Neural cell (in vitro differentiated cells): ENCODE measurements at regions not wholly inside any gene's neighbourhood (a gene's known extent, or its start where the extent isn't known, plus 50 kb on each side); places are given as distances from the start of the nearest gene placed in this dataset.

Source experiments
- H2AFZ ChIP-seq: fragments of 200-600, 300-800 bp; sonication (generic), shearing (Covaris generic); 2 replicates; pipeline ENCODE4 v1.6.0; 2014; ENCODE audit warnings: low read depth, mild to moderate bottlenecking, antibody characterized with exemption, low read length, moderate library complexity
- H3F3A ChIP-seq: fragments of 200-600 bp; shearing (Covaris generic); 2 replicates; pipeline ENCODE4 v1.6.1; 2016; ENCODE audit warnings: mild to moderate bottlenecking, moderate library complexity, mixed read lengths, antibody characterized with exemption, low read length; ENCODE audit not compliant: insufficient read depth, poor library complexity, severe bottlenecking
- H3K27ac ChIP-seq: fragments of 200-600, 300-800 bp; sonication (generic), shearing (Covaris generic); 2 replicates; pipeline ENCODE4 v1.5.1; 2014; ENCODE audit warnings: mild to moderate bottlenecking, low read length, moderate library complexity
- H3K27me3 ChIP-seq: fragments of 300-800, 200-600 bp; sonication (generic), shearing (Covaris generic); 2 replicates; pipeline ENCODE4 v1.6.0; 2014; ENCODE audit warnings: mild to moderate bottlenecking, low read depth, low read length, moderate library complexity; ENCODE audit not compliant: insufficient read depth
- H3K36me3 ChIP-seq: fragments of 300-800, 200-600 bp; sonication (generic), shearing (Covaris generic); 2 replicates; pipeline ENCODE4 v1.5.1; 2014; ENCODE audit warnings: mild to moderate bottlenecking, antibody characterized with exemption, low read length, moderate library complexity; ENCODE audit not compliant: insufficient read depth
- H3K4me2 ChIP-seq: fragments of 300-800, 200-600 bp; sonication (generic), shearing (Covaris generic); 2 replicates; pipeline ENCODE4 v1.6.0; 2014; ENCODE audit warnings: mild to moderate bottlenecking, low read length
- H3K4me3 ChIP-seq: fragments of 300-800, 200-600 bp; sonication (generic), shearing (Covaris generic); 2 replicates; pipeline ENCODE4 v1.5.1; 2014; ENCODE audit warnings: mild to moderate bottlenecking, low read length, moderate library complexity
- H3K79me2 ChIP-seq: fragments of 200-600 bp; shearing (Covaris generic); replicated peaks from 2 replicates; pipeline ENCODE4 v1.6.0; 2014; ENCODE audit warnings: mild to moderate bottlenecking, low read length, moderate library complexity; ENCODE audit not compliant: insufficient read depth
- H3K9ac ChIP-seq: fragments of 300-800, 200-600 bp; sonication (generic), shearing (Covaris generic); 2 replicates; pipeline ENCODE4 v1.6.1; 2016; ENCODE audit warnings: mild to moderate bottlenecking, low read length, mixed read lengths
- H3K9me2 ChIP-seq: fragments of 200-600 bp; shearing (Covaris generic); 2 replicates; pipeline ENCODE4 v1.6.1; 2016; ENCODE audit warnings: mild to moderate bottlenecking, low read length, mixed read lengths; ENCODE audit not compliant: insufficient read depth
- H3K9me3 ChIP-seq: fragments of 200-600, 300-800 bp; sonication (generic), shearing (Covaris generic); 2 replicates; pipeline ENCODE4 v1.6.1; 2016; ENCODE audit warnings: mild to moderate bottlenecking, mixed run types, low read length, moderate library complexity, mixed read lengths
- H4K20me1 ChIP-seq: fragments of 200-600 bp; shearing (Covaris generic); 2 replicates; pipeline ENCODE4 v1.6.1; 2016; ENCODE audit warnings: mild to moderate bottlenecking, mixed run types; ENCODE audit not compliant: insufficient read depth
- CTCF ChIP-seq: fragments of 450-650 bp; IDR thresholded peaks from 2 replicates; pipeline ENCODE4 v1.5.1; 2014; ENCODE audit warnings: antibody characterized with exemption, mild to moderate bottlenecking, moderate library complexity; ENCODE audit not compliant: poor library complexity, severe bottlenecking
- EP300 ChIP-seq: fragments of 450-650 bp; conservative IDR thresholded peaks from 2 replicates; pipeline ENCODE4 v1.6.1; 2014; ENCODE audit warnings: antibody characterized with exemption, mild to moderate bottlenecking, moderate library complexity; ENCODE audit not compliant: poor library complexity, severe bottlenecking
- MXI1 ChIP-seq: fragments of 450-650 bp; conservative IDR thresholded peaks from 2 replicates; pipeline ENCODE4 v1.6.1; 2014; ENCODE audit warnings: antibody characterized with exemption, mild to moderate bottlenecking; ENCODE audit not compliant: poor library complexity, severe bottlenecking
- POLR2AphosphoS5 ChIP-seq: IDR thresholded peaks from 2 replicates; pipeline ENCODE4 v1.6.1; 2012
- RAD21 ChIP-seq: fragments of 450-650 bp; conservative IDR thresholded peaks from 2 replicates; pipeline ENCODE4 v1.6.1; 2014; ENCODE audit warnings: antibody characterized with exemption, mild to moderate bottlenecking, moderate library complexity
- REST ChIP-seq: IDR thresholded peaks from 2 replicates; pipeline ENCODE4 v1.6.1; 2012; ENCODE audit warnings: borderline replicate concordance
- SMC3 ChIP-seq: fragments of 450-650 bp; conservative IDR thresholded peaks from 2 replicates; pipeline ENCODE4 v1.6.1; 2014; ENCODE audit warnings: antibody characterized with exemption, mild to moderate bottlenecking, moderate library complexity; ENCODE audit not compliant: poor library complexity
- TAF1 ChIP-seq: IDR thresholded peaks from 2 replicates; pipeline ENCODE4 v1.6.1; 2012; ENCODE audit warnings: low read depth

GRCh38 chr9:26053954-26054353, 375.7 kb upstream of the TUSC1 start:
- H3K79me2 ChIP-seq = no peaks in the 10 kb centered on the region
- no peaks in the 10 kb centered on the region for H3K9me3 ChIP-seq

GRCh38 chr9:26043431-26043830, 365.2 kb upstream of the TUSC1 start:
- Histone ChIP-seq H3K9me3 (no peaks in the 10 kb centered on the region), H3K36me3 (no peaks in the 10 kb centered on the region), H3K4me3 (no peak overlapping the region), H3K4me2 (no peak overlapping the region), H3K9ac (no peak overlapping the region), H3K27ac (no peak overlapping the region), H3K27me3 (no peaks in the 10 kb centered on the region), H4K20me1 (no peaks in the 10 kb centered on the region), H2AFZ (no peak overlapping the region), H3K79me2 (no peaks in the 10 kb centered on the region), H3F3A (no peaks in the 10 kb centered on the region), H3K9me2 (no peaks in the 10 kb centered on the region)
- TF ChIP-seq REST (no peak), SMC3 (no peak), MXI1 (no peak), RAD21 (no peak), CTCF (no peak), POLR2AphosphoS5 (no peak), TAF1 (no peak)

More at GRCh38 chr9:26053954-26054353, 375.7 kb upstream of the TUSC1 start:
- Histone ChIP-seq H3K9me2 (no peaks in the 10 kb centered on the region), H3F3A (no peaks in the 10 kb centered on the region), H4K20me1 (no peaks in the 10 kb centered on the region), H3K36me3 (no peaks in the 10 kb centered on the region), H3K9ac (no peak overlapping the region), H2AFZ (no peak overlapping the region), H3K27me3 (no peaks in the 10 kb centered on the region), H3K4me2 (no peak overlapping the region), H3K27ac (no peak overlapping the region), H3K4me3 (no peak overlapping the region)
- TF ChIP-seq MXI1 (no peak), CTCF (no peak), RAD21 (no peak), EP300 (no peak)
